GM12878 (cell line): ENCODE measurements at regions not wholly inside any gene's neighbourhood (a gene's known extent, or its start where the extent isn't known, plus 50 kb on each side); places are given as distances from the start of the nearest gene placed in this dataset.

Source experiments
- CHD2 ChIP-seq: IDR thresholded peaks from 2 replicates; pipeline ENCODE4 v1.6.1; 2011; ENCODE audit warnings: low read depth, low read length, improper control_type of control experiment, borderline replicate concordance
- EGR1 ChIP-seq, 2 experiments: IDR thresholded peaks; 1 replicate in 1 of 2; 2 replicates in 1 of 2; pipeline ENCODE4 v1.6.1; 2011 to 2012; ENCODE audit warnings: low read depth in 2 of 2, low read length in 2 of 2, borderline replicate concordance in 1 of 2, mild to moderate bottlenecking in 1 of 2, moderate library complexity in 1 of 2
- EZH2 ChIP-seq: IDR thresholded peaks from 2 replicates; pipeline ENCODE4 v1.6.1; 2012; ENCODE audit warnings: low read depth, mild to moderate bottlenecking, control low read depth, inconsistent platforms, low read length, borderline replicate concordance; ENCODE audit not compliant: control insufficient read depth
- MXI1 ChIP-seq: fragments of 150-350 bp; IDR thresholded peaks from 2 replicates; pipeline ENCODE4 v1.6.1; 2011; ENCODE audit warnings: low read depth, mild to moderate bottlenecking, inconsistent platforms, low read length, improper control_type of control experiment
- ZNF384 ChIP-seq: IDR thresholded peaks from 2 replicates; pipeline ENCODE4 v1.6.1; 2012; ENCODE audit warnings: low read depth, mild to moderate bottlenecking, low read length, improper control_type of control experiment, borderline replicate concordance
- TF ChIP-seq, protein P1 (sequence below): IDR thresholded peaks from 2 replicates; pipeline ENCODE4 v1.6.1; 2012; ENCODE audit warnings: mild to moderate bottlenecking, low read depth, low read length
- TF ChIP-seq, protein P2 (sequence below), 3 experiments: IDR thresholded peaks in 2 of 3; conservative IDR thresholded peaks in 1 of 3; 2 replicates each; pipeline ENCODE4 v1.5.1; 2011; ENCODE audit warnings: low read depth in 3 of 3, low read length in 3 of 3, mild to moderate bottlenecking in 3 of 3, control low read depth in 2 of 3, moderate library complexity in 2 of 3, inconsistent platforms in 1 of 3, mixed read lengths in 1 of 3; ENCODE audit not compliant: control insufficient read depth in 2 of 3, insufficient read depth in 1 of 3; ENCODE audit errors: extremely low read depth in 1 of 3
- TF ChIP-seq, protein P3 (sequence below): IDR thresholded peaks from 2 replicates; pipeline ENCODE4 v1.6.1; 2011; ENCODE audit warnings: low read depth, low read length, improper control_type of control experiment, borderline replicate concordance

DNA sequence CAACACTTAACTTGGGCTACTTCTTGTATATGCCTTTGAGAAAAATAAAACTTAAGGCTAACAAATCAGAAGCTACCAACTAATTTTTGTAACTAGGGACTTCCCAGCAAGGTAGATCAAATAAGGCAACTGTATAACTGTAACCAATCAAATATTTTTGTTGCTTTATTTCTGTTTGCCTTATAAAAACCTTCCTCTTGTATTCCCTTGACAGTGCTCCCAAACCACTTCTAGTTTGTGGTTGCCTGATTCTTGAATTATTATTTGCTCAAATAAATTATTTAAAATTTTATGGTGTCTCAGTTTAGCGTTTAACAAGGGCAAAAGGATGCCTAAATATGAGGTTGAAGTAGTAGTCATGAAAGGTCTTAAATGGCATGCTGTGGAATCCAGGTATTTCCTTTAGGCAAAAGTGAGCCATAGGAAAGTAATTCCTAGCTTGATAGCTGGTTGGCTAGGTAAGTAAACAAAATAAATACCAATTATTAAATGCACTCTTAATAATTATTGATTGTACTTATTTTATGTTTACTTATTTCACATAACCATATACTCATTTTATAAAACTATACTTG is 632.6 kb downstream of the RPL10L start:
- TF ChIP-seq MXI1 (no peak), ZNF384 (no peak), EZH2 (no peak), CHD2 (no peak), EGR1 (IDR thresholded peaks at IDR 0.05; ENCODE audit: borderline replicate concordance in 1 of 2, low read depth in 2 of 2, low read length in 2 of 2) (no peak)
- TF ChIP-seq, protein P1, sequence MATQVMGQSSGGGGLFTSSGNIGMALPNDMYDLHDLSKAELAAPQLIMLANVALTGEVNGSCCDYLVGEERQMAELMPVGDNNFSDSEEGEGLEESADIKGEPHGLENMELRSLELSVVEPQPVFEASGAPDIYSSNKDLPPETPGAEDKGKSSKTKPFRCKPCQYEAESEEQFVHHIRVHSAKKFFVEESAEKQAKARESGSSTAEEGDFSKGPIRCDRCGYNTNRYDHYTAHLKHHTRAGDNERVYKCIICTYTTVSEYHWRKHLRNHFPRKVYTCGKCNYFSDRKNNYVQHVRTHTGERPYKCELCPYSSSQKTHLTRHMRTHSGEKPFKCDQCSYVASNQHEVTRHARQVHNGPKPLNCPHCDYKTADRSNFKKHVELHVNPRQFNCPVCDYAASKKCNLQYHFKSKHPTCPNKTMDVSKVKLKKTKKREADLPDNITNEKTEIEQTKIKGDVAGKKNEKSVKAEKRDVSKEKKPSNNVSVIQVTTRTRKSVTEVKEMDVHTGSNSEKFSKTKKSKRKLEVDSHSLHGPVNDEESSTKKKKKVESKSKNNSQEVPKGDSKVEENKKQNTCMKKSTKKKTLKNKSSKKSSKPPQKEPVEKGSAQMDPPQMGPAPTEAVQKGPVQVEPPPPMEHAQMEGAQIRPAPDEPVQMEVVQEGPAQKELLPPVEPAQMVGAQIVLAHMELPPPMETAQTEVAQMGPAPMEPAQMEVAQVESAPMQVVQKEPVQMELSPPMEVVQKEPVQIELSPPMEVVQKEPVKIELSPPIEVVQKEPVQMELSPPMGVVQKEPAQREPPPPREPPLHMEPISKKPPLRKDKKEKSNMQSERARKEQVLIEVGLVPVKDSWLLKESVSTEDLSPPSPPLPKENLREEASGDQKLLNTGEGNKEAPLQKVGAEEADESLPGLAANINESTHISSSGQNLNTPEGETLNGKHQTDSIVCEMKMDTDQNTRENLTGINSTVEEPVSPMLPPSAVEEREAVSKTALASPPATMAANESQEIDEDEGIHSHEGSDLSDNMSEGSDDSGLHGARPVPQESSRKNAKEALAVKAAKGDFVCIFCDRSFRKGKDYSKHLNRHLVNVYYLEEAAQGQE = no peak
- TF ChIP-seq, protein P2, sequence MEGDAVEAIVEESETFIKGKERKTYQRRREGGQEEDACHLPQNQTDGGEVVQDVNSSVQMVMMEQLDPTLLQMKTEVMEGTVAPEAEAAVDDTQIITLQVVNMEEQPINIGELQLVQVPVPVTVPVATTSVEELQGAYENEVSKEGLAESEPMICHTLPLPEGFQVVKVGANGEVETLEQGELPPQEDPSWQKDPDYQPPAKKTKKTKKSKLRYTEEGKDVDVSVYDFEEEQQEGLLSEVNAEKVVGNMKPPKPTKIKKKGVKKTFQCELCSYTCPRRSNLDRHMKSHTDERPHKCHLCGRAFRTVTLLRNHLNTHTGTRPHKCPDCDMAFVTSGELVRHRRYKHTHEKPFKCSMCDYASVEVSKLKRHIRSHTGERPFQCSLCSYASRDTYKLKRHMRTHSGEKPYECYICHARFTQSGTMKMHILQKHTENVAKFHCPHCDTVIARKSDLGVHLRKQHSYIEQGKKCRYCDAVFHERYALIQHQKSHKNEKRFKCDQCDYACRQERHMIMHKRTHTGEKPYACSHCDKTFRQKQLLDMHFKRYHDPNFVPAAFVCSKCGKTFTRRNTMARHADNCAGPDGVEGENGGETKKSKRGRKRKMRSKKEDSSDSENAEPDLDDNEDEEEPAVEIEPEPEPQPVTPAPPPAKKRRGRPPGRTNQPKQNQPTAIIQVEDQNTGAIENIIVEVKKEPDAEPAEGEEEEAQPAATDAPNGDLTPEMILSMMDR (IDR thresholded peaks at IDR 0.05 in 2 of 3, conservative IDR thresholded peaks at IDR 0.05 in 1 of 3; ENCODE audit: control insufficient read depth in 2 of 3, extremely low read depth in 1 of 3, insufficient read depth in 1 of 3, low read depth in 3 of 3, low read length in 3 of 3) = no peak
- TF ChIP-seq, protein P3, sequence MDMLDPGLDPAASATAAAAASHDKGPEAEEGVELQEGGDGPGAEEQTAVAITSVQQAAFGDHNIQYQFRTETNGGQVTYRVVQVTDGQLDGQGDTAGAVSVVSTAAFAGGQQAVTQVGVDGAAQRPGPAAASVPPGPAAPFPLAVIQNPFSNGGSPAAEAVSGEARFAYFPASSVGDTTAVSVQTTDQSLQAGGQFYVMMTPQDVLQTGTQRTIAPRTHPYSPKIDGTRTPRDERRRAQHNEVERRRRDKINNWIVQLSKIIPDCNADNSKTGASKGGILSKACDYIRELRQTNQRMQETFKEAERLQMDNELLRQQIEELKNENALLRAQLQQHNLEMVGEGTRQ = no peak
